Skeletal muscle tissue (tissue), 3 donors: ENCODE measurements at regions not wholly inside any gene's neighbourhood (a gene's known extent, or its start where the extent isn't known, plus 50 kb on each side); places are given as distances from the start of the nearest gene placed in this dataset.

Source experiments
- H3K27ac ChIP-seq: one replicate; pipeline ENCODE4 v1.7.0; 2013; ENCODE audit warnings: mild to moderate bottlenecking, low read depth, low read length, inconsistent platforms
- H3K27me3 ChIP-seq, 3 donors: one replicate each; pipeline ENCODE4 v1.7.0; 2013; ENCODE audit warnings: low read length in 3 of 3; ENCODE audit not compliant: control insufficient read depth in 3 of 3, insufficient read depth in 3 of 3
- H3K36me3 ChIP-seq, 3 donors: one replicate each; pipeline ENCODE4 v1.7.0; 2013; ENCODE audit warnings: low read length in 3 of 3; ENCODE audit not compliant: control insufficient read depth in 3 of 3, insufficient read depth in 3 of 3
- H3K4me1 ChIP-seq, 3 donors: one replicate each; pipeline ENCODE4 v1.7.0; 2013; ENCODE audit warnings: low read length in 3 of 3, mild to moderate bottlenecking in 3 of 3; ENCODE audit not compliant: control insufficient read depth in 3 of 3, insufficient read depth in 3 of 3
- H3K4me3 ChIP-seq, 3 donors: one replicate each; pipeline ENCODE4 v1.7.0; 2013; ENCODE audit warnings: low read length in 3 of 3
- H3K9ac ChIP-seq, 3 donors: one replicate each; pipeline ENCODE4 v1.7.0; 2013; ENCODE audit warnings: low read length in 3 of 3, mild to moderate bottlenecking in 3 of 3, moderate library complexity in 2 of 3, low read depth in 1 of 3
- H3K9me3 ChIP-seq, 3 donors: one replicate each; pipeline ENCODE4 v1.7.0; 2013; ENCODE audit warnings: low read length in 3 of 3; ENCODE audit not compliant: control insufficient read depth in 3 of 3
- donor health status: Osteomylitis.

DNA sequence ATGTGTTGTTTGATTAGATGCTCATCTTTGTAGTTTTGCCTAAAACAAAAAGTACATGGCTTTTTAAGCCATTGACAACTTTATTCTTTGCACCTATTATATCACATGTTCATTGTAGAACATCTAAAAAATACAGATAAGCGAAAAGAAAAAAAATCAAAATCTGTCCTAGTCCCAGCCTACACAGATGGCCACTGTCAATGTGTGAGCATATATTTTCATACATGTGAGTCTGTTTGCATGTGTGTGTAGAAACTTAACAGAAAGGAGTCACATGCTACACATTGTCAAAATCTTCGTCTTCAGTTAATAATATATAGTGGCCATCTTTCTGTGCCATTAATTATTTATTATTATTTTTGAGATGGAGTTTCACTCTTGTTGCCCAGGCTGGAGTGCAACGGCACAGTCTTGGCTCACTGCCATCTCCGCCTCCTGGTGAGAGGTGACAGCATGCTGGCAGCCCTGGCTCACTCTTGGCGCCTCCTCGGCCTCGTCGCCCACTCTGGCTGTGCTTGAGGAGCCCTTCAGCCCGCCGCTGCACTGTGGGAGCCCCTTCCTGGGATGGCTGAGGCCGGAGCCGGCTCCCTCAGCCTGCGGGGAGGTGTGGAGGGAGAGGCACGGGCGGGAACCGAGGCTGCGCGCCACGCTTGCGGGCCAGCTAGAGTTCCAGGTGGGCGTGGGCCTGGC is 68.5 kb upstream of the AMZ2 start:
- no peak overlapping the region for H3K27ac ChIP-seq
- no peak overlapping the region for H3K4me3 ChIP-seq
- no peaks in the 10 kb centered on the region for H3K9me3 ChIP-seq
- no peak overlapping the region for H3K9ac ChIP-seq
- no peaks in the 10 kb centered on the region for H3K36me3 ChIP-seq
- H3K27me3 ChIP-seq: no peaks in the 10 kb centered on the region
- H3K4me1 ChIP-seq: peaks cover 0 to 4% (median 3%) of the 10 kb centered on the region in 3 donors

DNA sequence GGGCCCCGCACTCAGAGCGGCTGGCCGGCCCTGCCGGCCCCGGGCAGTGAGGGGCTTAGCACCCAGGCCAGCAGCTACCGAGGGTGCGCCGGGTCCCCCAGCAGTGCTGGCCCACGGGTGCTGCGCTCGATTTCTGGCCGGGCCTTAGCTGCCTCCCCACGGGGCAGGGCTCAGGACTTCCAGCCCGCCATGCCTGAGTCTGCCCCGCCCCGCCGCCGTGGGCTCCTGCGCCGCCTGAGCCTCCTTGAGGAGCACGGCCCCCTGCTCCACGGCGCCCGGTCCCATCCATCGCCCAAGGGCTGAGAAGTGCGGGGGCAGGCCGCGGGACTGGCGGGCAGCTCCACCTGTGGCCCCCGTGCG is 67.9 kb upstream of the AMZ2 start:
- H3K9me3 ChIP-seq: no peaks in the 10 kb centered on the region
- peaks cover 0 to 4% (median 3%) of the 10 kb centered on the region in 3 donors for H3K4me1 ChIP-seq
- no peak overlapping the region for H3K4me3 ChIP-seq
- no peaks in the 10 kb centered on the region for H3K36me3 ChIP-seq
- H3K9ac ChIP-seq: no peak overlapping the region
- H3K27me3 ChIP-seq: no peaks in the 10 kb centered on the region
- no peak overlapping the region for H3K27ac ChIP-seq

DNA sequence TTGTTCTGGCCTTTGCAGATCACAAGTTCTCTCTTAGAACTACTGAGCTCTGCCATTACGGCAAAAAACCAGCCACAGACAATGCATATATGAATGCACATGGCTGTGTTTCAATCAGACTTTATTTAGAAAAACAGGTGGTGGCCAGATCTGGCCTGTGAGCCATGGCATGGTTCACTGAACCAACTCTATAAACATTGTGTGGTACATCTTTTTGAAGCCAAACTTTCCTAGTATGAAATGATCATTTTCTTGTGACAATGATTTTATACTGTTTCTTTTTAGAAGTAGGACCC is 65.9 kb upstream of the AMZ2 start:
- no peak overlapping the region for H3K27ac ChIP-seq
- H3K4me3 ChIP-seq: no peak overlapping the region
- H3K9me3 ChIP-seq: no peaks in the 10 kb centered on the region
- H3K9ac ChIP-seq: no peak overlapping the region
- peaks cover 0 to 4% (median 3%) of the 10 kb centered on the region in 3 donors for H3K4me1 ChIP-seq
- H3K27me3 ChIP-seq: no peaks in the 10 kb centered on the region
- no peaks in the 10 kb centered on the region for H3K36me3 ChIP-seq

GRCh38 chr17:68182940-68183551 is 64.8 kb upstream of the AMZ2 start:
- no peaks in the 10 kb centered on the region for H3K36me3 ChIP-seq
- H3K9ac ChIP-seq: no peak overlapping the region
- H3K27me3 ChIP-seq: no peaks in the 10 kb centered on the region
- peaks cover 0 to 4% (median 3%) of the 10 kb centered on the region in 3 donors for H3K4me1 ChIP-seq
- no peaks in the 10 kb centered on the region for H3K9me3 ChIP-seq
- H3K4me3 ChIP-seq: no peak overlapping the region
- no peak overlapping the region for H3K27ac ChIP-seq

- no peak overlapping the region for H3K4me3 ChIP-seq
- peaks cover 0 to 4% (median 3%) of the 10 kb centered on the region in 3 donors for H3K4me1 ChIP-seq
- H3K27me3 ChIP-seq: no peaks in the 10 kb centered on the region
- H3K27ac ChIP-seq: no peak overlapping the region
- no peak overlapping the region for H3K9ac ChIP-seq
- H3K9me3 ChIP-seq: no peaks in the 10 kb centered on the region
- H3K36me3 ChIP-seq: no peaks in the 10 kb centered on the region
These were observed 63.7 kb upstream of the AMZ2 start for GRCh38 chr17:68184141-68184571.

DNA sequence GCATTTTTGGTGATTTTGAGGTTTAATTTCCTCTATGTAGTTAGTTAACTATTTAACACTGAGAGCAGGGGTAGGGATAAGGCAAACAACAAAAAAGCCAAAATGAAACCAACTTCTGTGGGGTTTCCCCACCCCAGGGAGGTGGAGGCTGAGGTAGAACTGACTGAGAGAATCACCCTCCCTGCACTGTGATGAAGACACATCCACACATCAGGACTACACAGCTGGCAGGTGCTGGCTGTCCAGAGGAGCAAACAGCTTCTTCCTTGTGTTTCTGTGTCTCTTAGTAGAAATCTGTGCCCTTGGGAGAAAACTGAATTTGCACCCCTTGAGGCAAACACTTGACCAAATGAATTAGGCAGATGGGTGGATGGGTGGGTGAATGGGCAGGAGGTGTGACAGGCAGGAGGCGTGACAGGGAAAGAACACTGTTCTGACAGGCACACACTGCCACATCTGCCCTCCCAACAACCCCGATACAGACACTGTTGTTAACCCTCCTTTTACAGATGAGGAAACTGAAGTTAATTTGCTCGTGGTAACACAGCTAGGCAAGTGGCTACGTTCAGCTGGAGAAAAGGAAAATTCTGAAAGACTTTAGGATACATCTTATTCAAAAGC is 62.9 kb upstream of the AMZ2 start:
- H3K9ac ChIP-seq: no peak overlapping the region
- H3K27me3 ChIP-seq: no peaks in the 10 kb centered on the region
- no peaks in the 10 kb centered on the region for H3K9me3 ChIP-seq
- no peak overlapping the region for H3K4me3 ChIP-seq
- peaks cover 0 to 4% (median 3%) of the 10 kb centered on the region in 3 donors for H3K4me1 ChIP-seq
- H3K36me3 ChIP-seq: no peaks in the 10 kb centered on the region
- no peak overlapping the region for H3K27ac ChIP-seq

DNA sequence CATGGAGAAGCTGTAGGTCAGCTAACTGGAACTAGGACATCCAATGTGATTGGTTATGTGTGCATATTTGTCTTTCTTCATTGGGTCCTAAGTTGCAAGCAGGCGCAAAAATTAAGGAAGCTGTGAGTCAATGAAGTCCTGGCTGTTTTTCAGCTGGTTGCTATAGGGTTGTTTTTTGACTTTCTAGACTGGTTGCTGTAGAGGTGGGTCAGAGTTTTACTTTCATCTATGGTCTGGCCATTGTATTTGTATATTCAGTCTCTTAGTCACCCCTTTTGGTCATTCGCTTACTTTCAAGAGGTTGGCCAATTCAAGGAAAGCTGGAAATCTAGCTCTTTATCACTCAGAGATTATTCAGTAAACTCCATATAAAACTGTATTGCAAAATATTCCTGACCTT is 62.0 kb upstream of the AMZ2 start:
- Histone ChIP-seq H3K27me3 (no peaks in the 10 kb centered on the region), H3K9me3 (no peaks in the 10 kb centered on the region), H3K4me3 (no peak overlapping the region), H3K27ac (no peak overlapping the region), H3K36me3 (no peaks in the 10 kb centered on the region), H3K9ac (no peak overlapping the region), H3K4me1 (peaks cover 0 to 4% (median 3%) of the 10 kb centered on the region in 3 donors)

DNA sequence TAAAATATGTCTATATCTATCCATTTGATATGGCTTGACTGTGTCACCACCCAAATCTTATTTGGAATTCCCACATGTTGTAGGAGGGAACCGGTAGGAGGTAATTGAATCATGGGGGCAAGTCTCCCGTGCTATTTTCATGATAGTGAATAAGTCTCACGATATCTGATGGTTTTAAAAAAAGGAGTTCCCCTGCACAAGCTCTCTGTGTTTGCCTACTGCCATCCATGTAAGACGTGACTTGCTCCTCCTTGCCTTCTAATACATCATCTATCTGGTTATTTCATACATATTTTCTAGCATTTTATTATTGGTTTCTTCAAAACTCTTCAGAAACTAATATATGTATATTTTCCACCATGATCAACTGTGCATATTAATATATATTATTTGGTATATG is 57.3 kb upstream of the AMZ2 start:
- Histone ChIP-seq H3K9me3 (no peaks in the 10 kb centered on the region), H3K9ac (no peak overlapping the region), H3K27ac (no peak overlapping the region), H3K4me1 (no peaks in the 10 kb centered on the region), H3K36me3 (no peaks in the 10 kb centered on the region), H3K27me3 (peaks cover 4 to 5% (median 4%) of the 10 kb centered on the region in 3 donors), H3K4me3 (no peak overlapping the region)

- Histone ChIP-seq H3K9me3 (no peaks in the 10 kb centered on the region), H3K27ac (no peak overlapping the region), H3K27me3 (peaks cover 43 to 49% (median 49%) of the 10 kb centered on the region in 3 donors), H3K4me1 (peaks cover 21 to 37% (median 34%) of the 10 kb centered on the region in 3 donors), H3K36me3 (no peaks in the 10 kb centered on the region), H3K9ac (no peak overlapping the region), H3K4me3 (peak overlapping the region in 1 of 3 donors; percentile 45)
These were observed 52.0 kb upstream of the AMZ2 start for GRCh38 chr17:68195667-68196393.
